GM12891 (cell line): ENCODE measurements at regions not wholly inside any gene's neighbourhood (a gene's known extent, or its start where the extent isn't known, plus 50 kb on each side); places are given as distances from the start of the nearest gene placed in this dataset.

Experiments used
- PAX5 ChIP-seq: IDR thresholded peaks from 2 replicates; pipeline ENCODE4 v1.6.1; 2011; ENCODE audit warnings: low read length, moderate library complexity, mild to moderate bottlenecking; ENCODE audit not compliant: insufficient read depth, severe bottlenecking
- POLR2A ChIP-seq: IDR thresholded peaks from 2 replicates; pipeline ENCODE4 v1.6.1; 2011; ENCODE audit warnings: low read depth, low read length, control low read depth
- POLR2AphosphoS5 ChIP-seq: IDR thresholded peaks from 2 replicates; pipeline ENCODE4 v1.6.1; 2011; ENCODE audit warnings: low read depth, low read length, control low read depth
- POU2F2 ChIP-seq: IDR thresholded peaks from 2 replicates; pipeline ENCODE4 v1.6.1; 2011; ENCODE audit warnings: low read depth, mild to moderate bottlenecking, control low read depth, low read length, moderate library complexity
- SPI1 ChIP-seq: IDR thresholded peaks from 2 replicates; pipeline ENCODE4 v1.6.1; 2011; ENCODE audit warnings: low read depth, low read length, control low read depth
- TAF1 ChIP-seq: IDR thresholded peaks from 2 replicates; pipeline ENCODE4 v1.6.1; 2011; ENCODE audit warnings: low read depth, low read length, control low read depth

DNA sequence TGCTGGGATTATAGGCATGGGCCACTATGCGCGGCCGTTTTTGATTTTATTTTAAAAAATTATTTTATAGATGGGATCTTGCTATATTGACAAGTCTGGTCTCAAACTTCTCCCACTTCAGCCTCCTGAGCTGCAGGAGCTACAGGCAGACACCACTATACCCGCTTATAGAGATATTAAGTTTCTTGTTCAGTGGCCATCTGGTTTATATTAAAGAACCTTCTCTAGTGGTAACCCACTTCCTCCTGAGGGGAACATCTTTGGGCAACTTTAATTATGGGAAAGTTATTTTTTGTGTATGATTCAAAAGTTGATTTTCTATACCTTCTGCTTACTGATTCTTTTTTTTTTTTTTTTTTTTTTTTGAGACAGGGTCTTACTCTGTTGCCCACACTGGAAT lies 172.7 kb downstream of the KLF5 start:
- TF ChIP-seq POLR2A (no peak), POLR2AphosphoS5 (no peak), POU2F2 (no peak), SPI1 (no peak), TAF1 (no peak), PAX5 (no peak)
